Brain microvascular endothelial cell (primary cell): ENCODE measurements at regions not wholly inside any gene's neighbourhood (a gene's known extent, or its start where the extent isn't known, plus 50 kb on each side); places are given as distances from the start of the nearest gene placed in this dataset.

ENCODE experiments used
- DNase-seq: peaks from one replicate; pipeline ENCODE4 v3.0.0-alpha.2; 2020
- H3K27ac ChIP-seq: fragments of 250-450 bp; sonication (Bioruptor Pico); 2 replicates; pipeline ENCODE4 v1.5.1; 2020; ENCODE audit warnings: mild to moderate bottlenecking, moderate library complexity
- H3K27me3 ChIP-seq: fragments of 250-450 bp; sonication (Bioruptor Pico); replicated peaks from 2 replicates; pipeline ENCODE4 v1.5.1; 2020; ENCODE audit warnings: mild to moderate bottlenecking
- H3K36me3 ChIP-seq: fragments of 250-450 bp; sonication (Bioruptor Pico); replicated peaks from 2 replicates; pipeline ENCODE4 v1.5.1; 2020; ENCODE audit warnings: mild to moderate bottlenecking
- H3K4me3 ChIP-seq: 2 replicates; pipeline ENCODE4 v1.5.1; 2011; ENCODE audit warnings: low read depth, mild to moderate bottlenecking, control low read depth, low read length, moderate library complexity
- in situ Hi-C: cut with HindIII; loops from 2 replicates; pipeline ENCODE4 v1.10.0; 2017; ENCODE audit warnings: low sequenced_read_pairs, low pct_ligation_motif_present
- TF ChIP-seq, protein P1 (sequence below): IDR thresholded peaks from 2 replicates; pipeline ENCODE4 v1.5.1; 2011; ENCODE audit warnings: low read depth, mild to moderate bottlenecking, moderate library complexity, low read length, control low read depth, inconsistent platforms; ENCODE audit errors: missing control alignments

DNA sequence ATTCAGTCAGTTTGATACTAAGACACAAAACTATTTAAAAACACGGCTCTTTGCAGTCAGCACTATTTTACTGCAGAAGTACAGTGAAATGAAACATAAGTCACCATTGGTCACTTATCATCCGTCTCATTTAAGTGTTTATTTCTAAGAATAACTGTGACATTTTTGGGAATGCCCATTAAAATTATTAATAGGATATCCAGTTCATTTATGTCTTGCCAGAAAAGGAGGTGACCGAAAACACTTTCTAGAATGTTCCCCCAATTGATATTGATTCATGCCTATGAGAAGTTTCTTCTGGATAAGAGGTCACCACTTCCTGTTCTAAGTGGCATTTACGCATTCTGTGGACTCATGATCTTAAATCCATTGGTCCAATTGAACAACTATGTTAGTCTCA, 477.3 kb downstream of the LIG4 start:
- TF ChIP-seq, protein P1, sequence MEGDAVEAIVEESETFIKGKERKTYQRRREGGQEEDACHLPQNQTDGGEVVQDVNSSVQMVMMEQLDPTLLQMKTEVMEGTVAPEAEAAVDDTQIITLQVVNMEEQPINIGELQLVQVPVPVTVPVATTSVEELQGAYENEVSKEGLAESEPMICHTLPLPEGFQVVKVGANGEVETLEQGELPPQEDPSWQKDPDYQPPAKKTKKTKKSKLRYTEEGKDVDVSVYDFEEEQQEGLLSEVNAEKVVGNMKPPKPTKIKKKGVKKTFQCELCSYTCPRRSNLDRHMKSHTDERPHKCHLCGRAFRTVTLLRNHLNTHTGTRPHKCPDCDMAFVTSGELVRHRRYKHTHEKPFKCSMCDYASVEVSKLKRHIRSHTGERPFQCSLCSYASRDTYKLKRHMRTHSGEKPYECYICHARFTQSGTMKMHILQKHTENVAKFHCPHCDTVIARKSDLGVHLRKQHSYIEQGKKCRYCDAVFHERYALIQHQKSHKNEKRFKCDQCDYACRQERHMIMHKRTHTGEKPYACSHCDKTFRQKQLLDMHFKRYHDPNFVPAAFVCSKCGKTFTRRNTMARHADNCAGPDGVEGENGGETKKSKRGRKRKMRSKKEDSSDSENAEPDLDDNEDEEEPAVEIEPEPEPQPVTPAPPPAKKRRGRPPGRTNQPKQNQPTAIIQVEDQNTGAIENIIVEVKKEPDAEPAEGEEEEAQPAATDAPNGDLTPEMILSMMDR: no peak
- in situ Hi-C loops: no loop called here
- Histone ChIP-seq H3K36me3 (no peaks in the 10 kb centered on the region), H3K27ac (no peak overlapping the region), H3K4me3 (no peak overlapping the region), H3K27me3 (no peaks in the 10 kb centered on the region)
- no peak for DNase-seq

GRCh38 chr13:107736731-107737130, 478.6 kb downstream of the LIG4 start:
- Histone ChIP-seq H3K4me3 (no peak overlapping the region), H3K27ac (no peak overlapping the region), H3K36me3 (no peaks in the 10 kb centered on the region), H3K27me3 (no peaks in the 10 kb centered on the region)
- TF ChIP-seq, protein P1: no peak
- no peak for DNase-seq
- in situ Hi-C loops: no loop called here

- no peak for DNase-seq
- Histone ChIP-seq H3K27me3 (no peaks in the 10 kb centered on the region), H3K27ac (no peak overlapping the region), H3K4me3 (no peak overlapping the region), H3K36me3 (no peaks in the 10 kb centered on the region)
- TF ChIP-seq, protein P1: no peak
- in situ Hi-C loops: no loop called here
Measured at GRCh38 chr13:107736170-107736569, 479.2 kb downstream of the LIG4 start.

- Histone ChIP-seq H3K27me3 (no peaks in the 10 kb centered on the region), H3K4me3 (no peak overlapping the region), H3K36me3 (no peaks in the 10 kb centered on the region), H3K27ac (no peak overlapping the region)
- in situ Hi-C loops: no loop called here
- TF ChIP-seq, protein P1: no peak
- DNase-seq: no peak
Measured at GRCh38 chr13:107734891-107735625, 480.3 kb downstream of the LIG4 start.

DNA sequence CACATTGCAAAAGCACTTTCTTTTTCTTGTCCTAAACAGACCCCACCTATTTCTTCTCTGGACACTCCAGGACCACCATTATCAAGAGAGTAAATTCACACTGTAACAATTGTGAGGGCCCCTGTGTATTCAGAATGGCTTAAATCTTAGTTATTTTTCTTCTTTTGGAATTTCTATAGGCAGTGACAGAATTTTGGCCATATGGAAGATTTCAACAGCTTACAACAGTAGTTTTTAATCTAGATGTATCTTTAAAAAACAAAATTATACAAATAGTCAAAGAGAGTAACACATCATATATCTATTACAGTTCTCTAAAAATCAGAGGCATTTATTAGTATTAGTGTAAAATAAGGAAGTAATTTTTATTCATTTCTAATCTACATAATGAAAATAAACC, 482.1 kb downstream of the LIG4 start:
- no peak for DNase-seq
- TF ChIP-seq, protein P1: no peak
- Histone ChIP-seq H3K36me3 (no peaks in the 10 kb centered on the region), H3K4me3 (no peak overlapping the region), H3K27ac (no peak overlapping the region), H3K27me3 (no peaks in the 10 kb centered on the region)
- in situ Hi-C loops: no loop called here

- in situ Hi-C loops: no loop called here
- H3K27ac ChIP-seq: no peak overlapping the region
- H3K36me3 ChIP-seq: no peaks in the 10 kb centered on the region
- TF ChIP-seq, protein P1: no peak
- H3K4me3 ChIP-seq: no peak overlapping the region
- peak; percentile 8 for DNase-seq
- H3K27me3 ChIP-seq: no peaks in the 10 kb centered on the region
Measured at GRCh38 chr13:107730813-107731212, 484.5 kb downstream of the LIG4 start.
